OCI-LY1 (cell line): ENCODE measurements at regions not wholly inside any gene's neighbourhood (a gene's known extent, or its start where the extent isn't known, plus 50 kb on each side); places are given as distances from the start of the nearest gene placed in this dataset.
"Not testable (repeated sequence)": the region's sequence is repeated elsewhere in the genome, so short reads cannot be mapped to it uniquely, and the experiment has no call there.

ENCODE experiments used
- H2AFZ ChIP-seq: fragments of 200-600 bp; sonication (generic), shearing (Covaris generic); 2 replicates; pipeline ENCODE4 v1.6.0; 2014; ENCODE audit warnings: antibody characterized with exemption, mild to moderate bottlenecking, low read length
- H3F3A ChIP-seq: fragments of 200-600 bp; sonication (generic), shearing (Covaris generic); 2 replicates; pipeline ENCODE4 v1.6.0; 2014; ENCODE audit warnings: mild to moderate bottlenecking, antibody characterized with exemption, low read length, moderate library complexity; ENCODE audit not compliant: insufficient read depth
- H3K27ac ChIP-seq: fragments of 200-600 bp; sonication (generic); 2 replicates; pipeline ENCODE4 v1.5.1; 2014; ENCODE audit warnings: low read length, mixed run types, mild to moderate bottlenecking, low read depth; ENCODE audit not compliant: poor library complexity, severe bottlenecking
- H3K27me3 ChIP-seq: fragments of 200-600 bp; sonication (generic); 2 replicates; pipeline ENCODE4 v1.6.0; 2014; ENCODE audit warnings: antibody characterized with exemption, mild to moderate bottlenecking, low read length, moderate library complexity; ENCODE audit not compliant: insufficient read depth
- H3K36me3 ChIP-seq: fragments of 200-600 bp; sonication (generic); 2 replicates; pipeline ENCODE4 v1.6.1; 2014; ENCODE audit warnings: mild to moderate bottlenecking, antibody characterized with exemption, low read length, moderate library complexity, mixed read lengths; ENCODE audit not compliant: insufficient read depth
- H3K4me1 ChIP-seq: fragments of 200-600 bp; sonication (generic); 2 replicates; pipeline ENCODE4 v1.5.1; 2014; ENCODE audit warnings: mild to moderate bottlenecking, low read length, moderate library complexity; ENCODE audit not compliant: insufficient read depth, severe bottlenecking
- H3K4me2 ChIP-seq: fragments of 200-600 bp; sonication (generic), shearing (Covaris generic); 2 replicates; pipeline ENCODE4 v1.6.1; 2014; ENCODE audit warnings: low read length
- H3K4me3 ChIP-seq: fragments of 200-600 bp; sonication (generic); 2 replicates; pipeline ENCODE4 v1.5.1; 2014; ENCODE audit warnings: low read length, low read depth, mild to moderate bottlenecking, mixed read lengths; ENCODE audit not compliant: poor library complexity, severe bottlenecking
- H3K79me2 ChIP-seq: fragments of 200-600 bp; shearing (Covaris generic); 2 replicates; pipeline ENCODE4 v1.6.1; 2016; ENCODE audit warnings: mixed run types, low read length, mixed read lengths; ENCODE audit not compliant: insufficient read depth
- H3K9ac ChIP-seq: fragments of 200-600 bp; sonication (generic), shearing (Covaris generic); 2 replicates; pipeline ENCODE4 v1.6.1; 2014; ENCODE audit warnings: mild to moderate bottlenecking, low read length, mixed read lengths
- H3K9me2 ChIP-seq: fragments of 200-600 bp; sonication (generic), shearing (Covaris generic); 2 replicates; pipeline ENCODE4 v1.6.1; 2014; ENCODE audit warnings: low read depth, mild to moderate bottlenecking, low read length, mixed read lengths
- H3K9me3 ChIP-seq: fragments of 200-600 bp; shearing (Covaris generic); 2 replicates; pipeline ENCODE4 v1.6.1; 2014; ENCODE audit warnings: low read length, mixed read lengths
- H4K20me1 ChIP-seq: fragments of 200-600 bp; sonication (generic), shearing (Covaris generic); 2 replicates; pipeline ENCODE4 v1.6.0; 2016; ENCODE audit warnings: mild to moderate bottlenecking, low read length; ENCODE audit not compliant: insufficient read depth
- EZH2 ChIP-seq: fragments of 200-600 bp; sonication (generic), shearing (Covaris generic); IDR thresholded peaks from 2 replicates; pipeline ENCODE4 v1.8.0; 2017; ENCODE audit warnings: borderline replicate concordance, mixed run types, mild to moderate bottlenecking, antibody characterized with exemption, low read length, moderate library complexity, mixed read lengths
- TF ChIP-seq, protein P1 (sequence below): fragments of 200-600 bp; sonication (generic), shearing (Covaris generic); IDR thresholded peaks from 2 replicates; pipeline ENCODE4 v1.5.1; 2017; ENCODE audit warnings: mild to moderate bottlenecking, antibody characterized with exemption, low read length, moderate library complexity, mixed read lengths

DNA sequence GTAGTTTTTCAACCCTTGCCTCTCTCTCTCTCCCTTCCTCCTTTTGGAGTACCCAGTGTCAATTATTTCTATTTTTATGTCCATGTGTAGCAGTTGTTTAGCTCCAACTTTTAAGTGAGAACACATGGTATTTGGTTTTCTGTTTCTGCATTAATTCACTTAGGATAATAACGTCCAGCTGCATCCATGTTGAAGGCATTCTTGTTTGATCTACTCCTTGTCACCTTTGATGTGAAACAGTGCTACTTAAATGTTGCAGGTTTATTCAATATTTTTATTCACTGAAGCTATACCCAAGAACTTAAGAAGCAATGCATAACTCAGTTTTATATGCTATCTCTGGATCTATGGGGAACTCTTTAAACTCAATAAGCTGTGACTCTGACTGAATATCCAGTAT is 465.2 kb upstream of the ADGRB3 start:
- H3K36me3 ChIP-seq, result no peaks in the 10 kb centered on the region
- no peaks in the 10 kb centered on the region for H3F3A ChIP-seq
- no peak overlapping the region for H3K9ac ChIP-seq
- H2AFZ ChIP-seq, result no peak overlapping the region
- H4K20me1 ChIP-seq, result no peaks in the 10 kb centered on the region
- TF ChIP-seq, protein P1, sequence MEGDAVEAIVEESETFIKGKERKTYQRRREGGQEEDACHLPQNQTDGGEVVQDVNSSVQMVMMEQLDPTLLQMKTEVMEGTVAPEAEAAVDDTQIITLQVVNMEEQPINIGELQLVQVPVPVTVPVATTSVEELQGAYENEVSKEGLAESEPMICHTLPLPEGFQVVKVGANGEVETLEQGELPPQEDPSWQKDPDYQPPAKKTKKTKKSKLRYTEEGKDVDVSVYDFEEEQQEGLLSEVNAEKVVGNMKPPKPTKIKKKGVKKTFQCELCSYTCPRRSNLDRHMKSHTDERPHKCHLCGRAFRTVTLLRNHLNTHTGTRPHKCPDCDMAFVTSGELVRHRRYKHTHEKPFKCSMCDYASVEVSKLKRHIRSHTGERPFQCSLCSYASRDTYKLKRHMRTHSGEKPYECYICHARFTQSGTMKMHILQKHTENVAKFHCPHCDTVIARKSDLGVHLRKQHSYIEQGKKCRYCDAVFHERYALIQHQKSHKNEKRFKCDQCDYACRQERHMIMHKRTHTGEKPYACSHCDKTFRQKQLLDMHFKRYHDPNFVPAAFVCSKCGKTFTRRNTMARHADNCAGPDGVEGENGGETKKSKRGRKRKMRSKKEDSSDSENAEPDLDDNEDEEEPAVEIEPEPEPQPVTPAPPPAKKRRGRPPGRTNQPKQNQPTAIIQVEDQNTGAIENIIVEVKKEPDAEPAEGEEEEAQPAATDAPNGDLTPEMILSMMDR, result no peak
- no peak overlapping the region for H3K27ac ChIP-seq
- no peaks in the 10 kb centered on the region for H3K4me1 ChIP-seq
- H3K9me2 ChIP-seq, result no peaks in the 10 kb centered on the region
- no peaks in the 10 kb centered on the region for H3K27me3 ChIP-seq
- no peak overlapping the region for H3K4me2 ChIP-seq
- no peak overlapping the region for H3K4me3 ChIP-seq
- H3K79me2 ChIP-seq, result no peaks in the 10 kb centered on the region
- peaks cover 3% of the 10 kb centered on the region; the same call in 1 of the 2 replicates for H3K9me3 ChIP-seq

DNA sequence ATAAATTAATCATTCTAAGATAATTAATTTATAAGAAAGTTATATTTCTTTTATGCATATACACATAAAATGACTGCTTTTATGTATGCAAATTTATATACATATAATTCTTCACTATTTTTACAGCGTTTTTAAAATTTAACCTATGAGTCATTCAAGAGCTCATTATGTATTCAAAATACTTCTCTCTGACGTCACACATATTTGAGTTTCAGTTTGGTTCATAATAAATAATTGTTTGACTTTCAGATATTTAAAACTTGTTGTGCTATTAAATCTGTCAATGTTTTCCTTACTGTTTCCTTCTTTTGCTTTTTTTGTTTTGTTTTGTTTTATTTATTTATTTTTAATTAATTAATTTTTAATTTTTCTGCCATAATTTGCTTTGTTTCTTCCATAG is 467.5 kb upstream of the ADGRB3 start:
- H3K36me3 ChIP-seq, result no peaks in the 10 kb centered on the region
- H3K4me1 ChIP-seq, result no peaks in the 10 kb centered on the region
- no peaks in the 10 kb centered on the region for H4K20me1 ChIP-seq
- H3K27ac ChIP-seq, result no peak overlapping the region
- no peaks in the 10 kb centered on the region for H3K27me3 ChIP-seq
- H3K9ac ChIP-seq, result no peak overlapping the region
- no peaks in the 10 kb centered on the region for H3K9me2 ChIP-seq
- no peak overlapping the region for H3K4me2 ChIP-seq
- no peak overlapping the region for H2AFZ ChIP-seq
- no peak overlapping the region for H3K4me3 ChIP-seq
- peaks cover 3% of the 10 kb centered on the region; the same call in 1 of the 2 replicates for H3K9me3 ChIP-seq
- H3K79me2 ChIP-seq, result no peaks in the 10 kb centered on the region
- no peaks in the 10 kb centered on the region for H3F3A ChIP-seq
- no peak for TF ChIP-seq EZH2
- TF ChIP-seq, protein P1, result no peak

DNA sequence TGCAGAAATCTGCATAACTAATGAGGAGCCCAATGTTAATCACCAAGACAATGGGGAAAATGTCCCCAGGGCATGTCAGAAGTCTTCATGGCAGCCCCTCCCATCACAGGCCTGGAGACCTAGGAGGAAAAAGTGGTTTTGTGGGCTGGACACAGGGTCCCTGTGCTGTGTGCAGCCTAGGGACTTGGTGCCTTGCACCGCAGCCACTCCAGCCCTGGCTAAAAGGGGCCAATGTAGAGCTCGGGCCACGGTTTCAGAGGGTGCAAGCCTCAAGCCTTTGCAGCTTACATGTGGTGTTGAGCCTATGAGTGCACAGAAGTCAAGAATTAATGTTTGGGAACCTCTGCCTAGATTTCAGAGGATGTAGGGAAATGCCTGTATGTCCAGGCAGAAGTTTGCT is 474.3 kb upstream of the ADGRB3 start:
- H3K9ac ChIP-seq, H3K4me3 ChIP-seq, H3K9me3 ChIP-seq, H3K4me1 ChIP-seq, H3K27ac ChIP-seq, H3K79me2 ChIP-seq, H3K4me2 ChIP-seq, H3K36me3 ChIP-seq, H4K20me1 ChIP-seq, H3F3A ChIP-seq, H3K9me2 ChIP-seq, H2AFZ ChIP-seq, H3K27me3 ChIP-seq: not testable (repeated sequence)

DNA sequence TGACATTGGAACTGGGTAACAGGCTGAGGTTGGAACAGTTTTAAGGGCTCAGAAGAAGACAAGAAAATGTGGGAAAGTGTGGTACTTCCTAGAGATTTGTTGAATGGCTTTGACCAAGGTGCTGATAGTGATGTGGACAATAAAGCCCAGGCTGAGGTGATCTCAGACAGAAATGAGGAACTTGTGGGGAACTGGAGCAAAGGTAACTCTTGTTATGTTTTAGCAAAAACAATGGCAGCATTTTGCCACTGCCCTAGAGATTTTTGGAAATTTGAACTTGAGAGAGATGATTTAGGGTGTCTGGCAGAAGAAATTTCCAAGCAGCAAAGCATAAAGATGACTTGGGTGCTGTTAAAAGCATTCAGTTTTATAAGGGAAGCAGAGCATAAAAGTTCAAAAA is 474.7 kb upstream of the ADGRB3 start:
- TF ChIP-seq, protein P1, result no peak
- no peak for TF ChIP-seq EZH2
- H3K27me3 ChIP-seq, result no peaks in the 10 kb centered on the region

More for the DNA sequence above, 474.7 kb upstream of the ADGRB3 start:
- no peak overlapping the region for H3K4me3 ChIP-seq
- no peak overlapping the region for H3K4me2 ChIP-seq
- no peak overlapping the region for H2AFZ ChIP-seq
- no peaks in the 10 kb centered on the region for H4K20me1 ChIP-seq
- H3K9me3 ChIP-seq, result peaks cover 5% of the 10 kb centered on the region; the same call in 1 of the 2 replicates
- H3K9ac ChIP-seq, result no peak overlapping the region
- no peaks in the 10 kb centered on the region for H3F3A ChIP-seq
- no peaks in the 10 kb centered on the region for H3K9me2 ChIP-seq
- H3K36me3 ChIP-seq, result no peaks in the 10 kb centered on the region
- no peaks in the 10 kb centered on the region for H3K79me2 ChIP-seq
- no peaks in the 10 kb centered on the region for H3K4me1 ChIP-seq
- no peak overlapping the region for H3K27ac ChIP-seq
